CD8-positive, alpha-beta memory T cell (primary cell): ENCODE measurements at regions not wholly inside any gene's neighbourhood (a gene's known extent, or its start where the extent isn't known, plus 50 kb on each side); places are given as distances from the start of the nearest gene placed in this dataset.
A peak's percentile ranks its signal among the peaks of the same experiment; 100 is the strongest.

Experiments used
- CTCF ChIA-PET: fragments of 350-600 bp; sonication (Branson Sonifier 250); formaldehyde crosslinking; loops from one replicate; lab custom pipeline; 2021; ENCODE audit warnings: antibody characterized with exemption; lab: Charles Lee
- POLR2A ChIA-PET: fragments of 350-600 bp; sonication (Branson Sonifier 250); formaldehyde crosslinking; loops from one replicate; lab custom pipeline; 2021; ENCODE audit warnings: antibody characterized with exemption; lab: Charles Lee
- DNase-seq, 5 donors: peaks; one replicate each; pipeline versions ENCODE4 v3.0.0 to v3.0.0-alpha.2; 2020 to 2022; ENCODE audit warnings: mixed read lengths in 1 of 5
- H3K27ac ChIP-seq: one replicate; pipeline ENCODE4 v1.7.0; 2013; ENCODE audit warnings: low read depth, mild to moderate bottlenecking, low read length, moderate library complexity
- H3K27me3 ChIP-seq: 2 replicates; pipeline ENCODE4 v1.7.0; 2013; ENCODE audit warnings: low read length, mild to moderate bottlenecking; ENCODE audit not compliant: insufficient read depth, poor library complexity, severe bottlenecking
- H3K36me3 ChIP-seq: 2 replicates; pipeline ENCODE4 v1.7.0; 2013; ENCODE audit warnings: mild to moderate bottlenecking, low read length, moderate library complexity; ENCODE audit not compliant: insufficient read depth
- H3K4me1 ChIP-seq: 2 replicates; pipeline ENCODE4 v1.7.0; 2013; ENCODE audit warnings: mild to moderate bottlenecking, low read length, moderate library complexity; ENCODE audit not compliant: insufficient read depth
- H3K4me3 ChIP-seq: 2 replicates; pipeline ENCODE4 v1.7.0; 2013; ENCODE audit warnings: mild to moderate bottlenecking, low read length
- H3K9me3 ChIP-seq: 2 replicates; pipeline ENCODE4 v1.7.0; 2013; ENCODE audit warnings: mild to moderate bottlenecking, low read length
- H3K27ac Mint-ChIP-seq, 8 donors: one replicate each; pipeline ENCODE4 v1.8.0; 2020 to 2021; ENCODE audit warnings: mixed read lengths in 8 of 8, mild to moderate bottlenecking in 6 of 8, inconsistent platforms in 3 of 8, moderate library complexity in 3 of 8
- H3K27me3 Mint-ChIP-seq, 2 donors: one replicate each; pipeline ENCODE4 v1.8.0; 2020 to 2021; ENCODE audit warnings: mixed read lengths in 2 of 2, mild to moderate bottlenecking in 1 of 2, moderate library complexity in 1 of 2
- H3K36me3 Mint-ChIP-seq, 3 donors: one replicate each; pipeline ENCODE4 v1.8.0; 2020 to 2021; ENCODE audit warnings: mixed read lengths in 3 of 3, inconsistent platforms in 1 of 3, mild to moderate bottlenecking in 1 of 3
- H3K4me1 Mint-ChIP-seq, 3 donors: one replicate each; pipeline ENCODE4 v1.8.0; 2020 to 2021; ENCODE audit warnings: mixed read lengths in 3 of 3, inconsistent platforms in 1 of 3, mild to moderate bottlenecking in 1 of 3
- H3K4me3 Mint-ChIP-seq, 7 donors: one replicate each; pipeline ENCODE4 v1.8.0; 2020 to 2021; ENCODE audit warnings: mixed read lengths in 7 of 7, mild to moderate bottlenecking in 6 of 7, moderate library complexity in 4 of 7, inconsistent platforms in 2 of 7
- H3K9me3 Mint-ChIP-seq, 5 donors: one replicate each; pipeline ENCODE4 v1.8.0; 2020 to 2022; ENCODE audit warnings: mixed read lengths in 5 of 5, mild to moderate bottlenecking in 3 of 5, moderate library complexity in 2 of 5, inconsistent platforms in 1 of 5

GRCh38 chr13:97141097-97141496 is 81.0 kb upstream of the MBNL2 start:
- ChIA-PET CTCF (interaction anchor here (0.8 to 1.2 kb wide), 2 partner anchors 10 to 32 kb away, joined by 3 read pairs; no protein-coding TSS in a partner anchor), POLR2A (no interaction called here)
- Histone ChIP-seq H3K9me3 (no peaks in the 10 kb centered on the region), H3K4me1 (no peaks in the 10 kb centered on the region), H3K27me3 (no peaks in the 10 kb centered on the region), H3K36me3 (no peaks in the 10 kb centered on the region), H3K4me3 (no peak overlapping the region), H3K27ac (no peak overlapping the region)
- Mint-ChIP-seq H3K4me1 (peaks cover 0 to 10% (median 4%) of the 10 kb centered on the region in 3 donors), H3K36me3 (no peaks in the 10 kb centered on the region), H3K9me3 (no peaks in the 10 kb centered on the region), H3K4me3 (no peak overlapping the region), H3K27me3 (peaks cover 11 to 31% of the 10 kb centered on the region in 2 donors), H3K27ac (no peak overlapping the region)
- DNase-seq = no peak

- Histone ChIP-seq H3K4me3 (no peak overlapping the region), H3K36me3 (no peaks in the 10 kb centered on the region), H3K27me3 (no peaks in the 10 kb centered on the region), H3K4me1 (no peaks in the 10 kb centered on the region), H3K9me3 (no peaks in the 10 kb centered on the region), H3K27ac (no peak overlapping the region)
- H3K27ac Mint-ChIP-seq = no peak overlapping the region
- no peak for DNase-seq
- ChIA-PET POLR2A (no interaction called here), CTCF (interaction anchor here (0.8 to 1.2 kb wide), 3 partner anchors 10 to 218 kb away, joined by 3 read pairs; no protein-coding TSS in a partner anchor)
- no peaks in the 10 kb centered on the region for H3K9me3 Mint-ChIP-seq
- peaks cover 0 to 10% (median 4%) of the 10 kb centered on the region in 3 donors for H3K4me1 Mint-ChIP-seq
- H3K27me3 Mint-ChIP-seq = peaks cover 13 to 36% of the 10 kb centered on the region in 2 donors
- H3K36me3 Mint-ChIP-seq = peaks cover 0 to 4% (median 0%) of the 10 kb centered on the region in 3 donors
- H3K4me3 Mint-ChIP-seq = no peak overlapping the region
These were observed 80.5 kb upstream of the MBNL2 start for GRCh38 chr13:97141564-97142005.

GRCh38 chr13:97142452-97142851 is 79.7 kb upstream of the MBNL2 start:
- no peak overlapping the region for H3K27ac ChIP-seq
- Mint-ChIP-seq H3K4me3 (peak overlapping the region in 4 of 7 donors; percentile 25 to 49 (median 36)), H3K9me3 (no peaks in the 10 kb centered on the region), H3K27me3 (peaks cover 15 to 45% of the 10 kb centered on the region in 2 donors), H3K27ac (no peak overlapping the region), H3K36me3 (peaks cover 0 to 5% (median 0%) of the 10 kb centered on the region in 3 donors), H3K4me1 (peaks cover 0 to 10% (median 4%) of the 10 kb centered on the region in 3 donors)
- no peaks in the 10 kb centered on the region for H3K27me3 ChIP-seq
- ChIA-PET POLR2A (no interaction called here), CTCF (interaction anchor here (0.9 to 1.2 kb wide), 2 partner anchors 32 to 217 kb away, joined by 3 read pairs; no protein-coding TSS in a partner anchor)
- DNase-seq = no peak
- H3K4me1 ChIP-seq = no peaks in the 10 kb centered on the region
- H3K36me3 ChIP-seq = no peaks in the 10 kb centered on the region
- H3K9me3 ChIP-seq = no peaks in the 10 kb centered on the region
- H3K4me3 ChIP-seq = no peak overlapping the region

GRCh38 chr13:97145057-97145456 is 77.1 kb upstream of the MBNL2 start:
- Mint-ChIP-seq H3K4me3 (no peak overlapping the region), H3K36me3 (peaks cover 0 to 5% (median 0%) of the 10 kb centered on the region in 3 donors), H3K27me3 (peaks cover 15 to 57% of the 10 kb centered on the region in 2 donors), H3K4me1 (peaks cover 0 to 10% (median 4%) of the 10 kb centered on the region in 3 donors), H3K9me3 (no peaks in the 10 kb centered on the region), H3K27ac (peak overlapping the region in 1 of 8 donors; percentile 2)
- Histone ChIP-seq H3K36me3 (no peaks in the 10 kb centered on the region), H3K4me3 (no peak overlapping the region), H3K27me3 (no peaks in the 10 kb centered on the region), H3K9me3 (no peaks in the 10 kb centered on the region), H3K4me1 (no peaks in the 10 kb centered on the region), H3K27ac (no peak overlapping the region)
- CTCF ChIA-PET = no interaction called here
- POLR2A ChIA-PET = no interaction called here
- DNase-seq = no peak

- CTCF ChIA-PET = no interaction called here
These were observed 73.2 kb upstream of the MBNL2 start for GRCh38 chr13:97148894-97149293.

GRCh38 chr13:97160421-97160820 is 61.7 kb upstream of the MBNL2 start:
- H3K4me1 Mint-ChIP-seq = no peaks in the 10 kb centered on the region
- DNase-seq = no peak
- Histone ChIP-seq H3K4me1 (no peaks in the 10 kb centered on the region), H3K9me3 (no peaks in the 10 kb centered on the region), H3K27ac (no peak overlapping the region), H3K36me3 (no peaks in the 10 kb centered on the region), H3K27me3 (no peaks in the 10 kb centered on the region), H3K4me3 (no peak overlapping the region)
- no peak overlapping the region for H3K27ac Mint-ChIP-seq
- H3K27me3 Mint-ChIP-seq = peaks cover 13 to 24% of the 10 kb centered on the region in 2 donors
- H3K36me3 Mint-ChIP-seq = no peaks in the 10 kb centered on the region
- no peak overlapping the region for H3K4me3 Mint-ChIP-seq
- ChIA-PET CTCF (no interaction called here), POLR2A (no interaction called here)
- H3K9me3 Mint-ChIP-seq = peaks cover 0 to 4% (median 0%) of the 10 kb centered on the region in 5 donors

More at GRCh38 chr13:97148894-97149293, 73.2 kb upstream of the MBNL2 start:
- no peaks in the 10 kb centered on the region for H3K9me3 ChIP-seq
- H3K4me3 Mint-ChIP-seq = no peak overlapping the region
- no peak overlapping the region for H3K27ac Mint-ChIP-seq
- no peak overlapping the region for H3K4me3 ChIP-seq
- POLR2A ChIA-PET = no interaction called here
- no peaks in the 10 kb centered on the region for H3K27me3 ChIP-seq
- no peaks in the 10 kb centered on the region for H3K4me1 ChIP-seq
- no peaks in the 10 kb centered on the region for H3K9me3 Mint-ChIP-seq
- peaks cover 13 to 36% of the 10 kb centered on the region in 2 donors for H3K27me3 Mint-ChIP-seq
- H3K27ac ChIP-seq = no peak overlapping the region
- H3K36me3 Mint-ChIP-seq = peaks cover 0 to 5% (median 0%) of the 10 kb centered on the region in 3 donors
- DNase-seq = no peak
- H3K4me1 Mint-ChIP-seq = no peaks in the 10 kb centered on the region
- no peaks in the 10 kb centered on the region for H3K36me3 ChIP-seq

GRCh38 chr13:97161582-97162231 is 60.4 kb upstream of the MBNL2 start:
- Histone ChIP-seq H3K9me3 (no peaks in the 10 kb centered on the region), H3K4me3 (no peak overlapping the region), H3K27me3 (no peaks in the 10 kb centered on the region), H3K4me1 (no peaks in the 10 kb centered on the region), H3K27ac (no peak overlapping the region), H3K36me3 (no peaks in the 10 kb centered on the region)
- Mint-ChIP-seq H3K9me3 (peaks cover 0 to 4% (median 0%) of the 10 kb centered on the region in 5 donors), H3K4me1 (no peaks in the 10 kb centered on the region), H3K36me3 (no peaks in the 10 kb centered on the region), H3K27ac (no peak overlapping the region), H3K4me3 (no peak overlapping the region), H3K27me3 (peaks cover 16 to 24% of the 10 kb centered on the region in 2 donors)
- CTCF ChIA-PET = no interaction called here
- POLR2A ChIA-PET = no interaction called here
- DNase-seq = no peak
